GF-D8 (cell line): ENCODE measurements at regions not wholly inside any gene's neighbourhood (a gene's known extent, or its start where the extent isn't known, plus 50 kb on each side); places are given as distances from the start of the nearest gene placed in this dataset.

Experiments
- DNase-seq: peaks from one replicate; lab custom pipeline; 2025; lab: John Stamatoyannopoulos, UW

DNA sequence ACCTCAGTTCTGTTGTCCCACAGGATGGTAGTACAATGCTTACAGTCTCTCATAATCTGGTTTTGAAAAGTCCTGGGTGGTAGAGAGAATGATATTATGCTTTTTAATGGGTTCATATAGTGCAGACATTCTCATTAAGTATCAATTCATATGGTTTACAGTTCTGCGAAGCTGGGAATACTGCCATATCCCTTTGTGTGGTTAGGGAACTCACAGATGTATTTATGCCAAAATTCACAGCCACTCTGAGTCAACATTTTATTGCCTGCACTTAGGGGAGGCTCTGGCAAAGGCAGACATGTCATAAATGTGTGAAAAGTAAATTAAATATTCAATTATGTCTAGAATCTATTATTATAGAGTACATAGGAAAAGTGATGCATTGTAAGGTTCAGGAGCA, 808.2 kb downstream of the SUCLG1 start:
- no peak for DNase-seq

DNA sequence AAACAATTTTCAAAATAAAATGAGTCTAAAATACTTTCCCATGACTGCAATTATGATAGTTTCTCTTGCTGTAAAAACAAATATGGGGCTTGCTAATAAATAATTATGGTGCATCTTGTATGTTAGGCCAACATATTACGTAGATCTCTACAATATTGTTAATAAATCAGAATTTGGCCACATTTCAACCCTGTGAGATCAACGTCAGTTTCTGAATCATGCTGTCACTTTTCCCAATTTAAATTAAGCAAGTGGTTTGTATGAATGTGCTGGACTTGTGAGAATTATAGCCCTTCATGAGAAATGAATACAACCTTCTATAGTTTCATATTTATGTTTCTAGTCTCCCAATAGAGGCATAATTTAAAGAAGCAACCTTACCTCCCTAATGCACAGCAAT, 808.9 kb downstream of the SUCLG1 start:
- no peak for DNase-seq

DNA sequence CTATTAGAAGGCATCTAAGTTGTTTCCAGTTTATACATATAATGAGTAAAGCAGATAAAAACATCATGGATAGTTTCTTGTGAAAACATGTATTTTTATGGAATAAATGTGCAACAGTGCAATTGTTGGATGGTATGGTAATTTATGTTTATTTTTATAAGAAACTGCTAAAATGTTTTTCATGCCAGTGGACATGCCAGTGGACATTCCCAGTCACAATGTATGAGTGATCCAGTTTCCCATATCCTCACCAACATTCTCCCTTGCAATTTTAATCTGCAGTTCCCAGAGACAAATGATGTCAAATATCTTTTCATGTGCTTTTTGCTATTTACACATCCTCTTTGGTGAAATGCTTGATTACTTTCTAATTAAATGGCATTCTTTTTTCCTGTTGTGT, 818.6 kb downstream of the SUCLG1 start:
- no peak for DNase-seq

DNA sequence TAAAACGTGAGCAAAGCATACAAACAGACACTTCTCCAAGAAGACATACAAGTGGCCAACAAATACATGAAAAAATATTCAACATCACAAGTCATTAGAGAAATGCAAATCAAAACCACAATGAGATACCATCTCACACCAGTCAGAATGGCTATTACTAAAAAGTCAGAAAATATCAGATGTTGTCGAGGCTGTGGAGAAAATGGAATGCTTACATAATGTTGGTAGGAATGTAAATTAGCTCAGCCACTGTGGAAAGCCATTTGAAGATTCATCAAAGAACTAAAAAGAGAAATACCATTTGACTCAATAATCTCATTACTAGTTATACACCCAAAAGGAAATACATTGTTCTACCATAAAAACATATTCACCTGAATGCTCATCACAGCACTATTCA, 825.7 kb downstream of the SUCLG1 start:
- no peak for DNase-seq

DNA sequence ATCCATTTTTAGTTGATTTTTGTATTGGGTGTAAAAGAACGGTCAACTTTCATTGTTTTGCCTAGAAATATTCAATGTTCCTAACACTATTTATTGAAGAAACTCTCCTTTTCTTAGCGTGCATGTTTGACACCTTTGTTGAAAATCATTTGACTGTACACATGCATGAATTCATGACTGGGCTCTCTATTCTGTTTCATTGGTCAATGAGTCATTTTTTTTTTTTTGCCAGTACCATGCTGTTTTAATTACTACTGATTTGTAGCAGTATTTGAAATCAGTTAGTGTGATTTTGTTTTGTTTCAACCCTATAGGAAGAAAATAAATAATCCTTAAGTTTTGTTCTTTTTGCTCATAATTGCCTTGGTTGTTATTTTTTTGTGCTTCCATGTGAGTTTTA, 828.7 kb downstream of the SUCLG1 start:
- no peak for DNase-seq

DNA sequence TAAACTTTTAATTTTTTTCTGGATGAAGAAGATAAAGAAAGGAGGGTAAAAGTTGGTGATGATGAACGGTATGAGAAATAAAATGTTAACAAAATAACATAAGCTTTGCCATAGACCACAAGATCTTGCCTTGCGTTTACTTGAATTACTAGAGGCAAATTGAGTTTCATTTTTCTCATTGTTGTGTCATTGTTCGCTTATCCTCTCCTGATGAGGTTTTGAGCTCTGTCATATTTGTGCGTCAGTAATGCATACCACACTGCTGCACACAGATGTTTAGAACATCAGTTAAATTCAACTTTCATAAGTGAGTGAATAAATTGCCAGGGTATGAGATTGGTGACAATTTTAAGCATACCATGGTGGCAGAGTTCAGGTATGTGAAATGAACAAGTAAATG, 843.6 kb downstream of the SUCLG1 start:
- no peak for DNase-seq

DNA sequence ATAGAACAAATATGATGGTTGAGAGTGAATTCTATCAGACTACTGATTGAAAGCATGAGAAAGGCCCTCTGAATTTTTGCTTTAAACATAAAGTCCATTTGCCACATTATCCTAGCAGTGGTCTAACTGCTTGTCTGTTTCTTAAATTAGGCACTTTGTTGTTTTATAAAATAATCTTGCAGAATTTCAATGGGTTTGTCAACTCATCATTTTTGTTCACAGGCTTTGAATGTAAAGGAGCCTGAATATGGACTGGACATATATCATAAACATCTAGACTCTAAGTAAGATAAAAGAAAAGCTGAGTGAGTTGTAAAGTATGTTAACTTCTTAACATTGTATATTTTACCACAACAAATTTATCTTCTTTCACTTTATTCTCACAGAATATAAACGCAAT, 845.9 kb downstream of the SUCLG1 start:
- no peak for DNase-seq

DNA sequence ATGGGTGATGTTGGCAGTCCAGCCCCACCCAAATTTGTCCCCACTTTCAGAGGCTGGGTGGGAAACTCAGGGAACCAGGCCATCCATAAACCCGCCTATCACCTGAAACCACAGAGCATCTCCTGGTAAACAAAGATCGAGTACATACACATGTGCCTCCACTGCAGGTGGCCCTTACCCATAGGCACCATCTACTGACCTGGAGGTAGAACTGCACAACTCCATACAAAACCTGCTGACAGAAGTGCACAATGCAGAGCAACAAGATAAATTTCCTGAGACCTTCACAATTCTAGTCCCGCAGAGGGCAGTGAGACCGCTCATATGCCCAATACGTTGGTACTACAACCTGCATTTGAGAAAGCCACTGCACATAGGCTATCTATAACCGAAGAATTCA, 856.3 kb downstream of the SUCLG1 start:
- no peak for DNase-seq

DNA sequence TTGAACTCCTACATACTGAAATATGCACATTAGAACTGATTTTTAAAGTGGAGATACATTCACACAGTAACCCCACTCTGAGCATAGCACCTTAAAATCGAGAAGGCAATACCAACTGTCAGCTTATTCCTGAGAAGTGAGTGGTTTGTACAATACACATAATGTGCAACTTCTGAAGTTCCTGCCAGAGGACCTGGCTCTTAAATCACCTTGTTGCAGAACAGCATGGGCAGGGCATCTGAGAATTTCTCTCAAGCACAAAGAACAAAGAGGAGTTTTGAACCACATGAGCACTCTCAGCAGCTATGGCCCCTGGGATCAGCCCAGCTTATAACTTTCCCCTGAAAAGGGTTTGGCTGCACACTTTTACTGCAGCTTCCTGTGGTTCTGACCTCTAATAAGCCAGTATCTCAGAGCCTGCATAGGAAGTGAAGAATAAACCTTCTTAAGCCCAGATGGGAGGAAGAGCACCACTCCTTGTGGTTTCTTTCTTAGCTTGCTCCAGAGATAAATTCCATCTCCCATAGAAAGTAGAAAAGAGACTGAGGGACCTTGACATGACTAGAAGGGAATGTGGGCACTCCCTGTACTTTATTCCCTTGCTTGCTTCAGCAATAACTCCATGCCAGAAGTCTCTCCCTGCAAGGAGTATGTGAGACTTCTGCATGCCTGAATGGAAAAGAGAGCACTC, 862.3 kb downstream of the SUCLG1 start:
- no peak for DNase-seq

DNA sequence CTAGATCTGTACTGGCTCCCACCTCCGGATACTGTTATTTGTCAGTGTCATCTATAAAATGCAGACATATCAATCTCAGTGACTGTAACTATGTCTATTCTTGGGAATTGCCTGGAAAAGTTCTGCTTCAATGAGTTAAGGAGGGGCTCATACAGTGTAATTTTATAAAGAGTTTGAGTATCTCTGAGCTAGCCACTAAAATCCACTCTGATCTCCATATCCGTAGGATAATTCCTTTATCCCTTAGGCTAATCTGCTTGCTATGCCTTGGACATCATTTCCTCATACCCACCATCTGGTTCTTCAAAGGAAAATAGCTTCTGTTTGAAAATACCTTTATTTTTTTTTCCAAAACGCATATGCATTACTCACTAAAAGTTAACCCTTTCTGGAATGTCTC, 863.2 kb downstream of the SUCLG1 start:
- DNase-seq = no peak

DNA sequence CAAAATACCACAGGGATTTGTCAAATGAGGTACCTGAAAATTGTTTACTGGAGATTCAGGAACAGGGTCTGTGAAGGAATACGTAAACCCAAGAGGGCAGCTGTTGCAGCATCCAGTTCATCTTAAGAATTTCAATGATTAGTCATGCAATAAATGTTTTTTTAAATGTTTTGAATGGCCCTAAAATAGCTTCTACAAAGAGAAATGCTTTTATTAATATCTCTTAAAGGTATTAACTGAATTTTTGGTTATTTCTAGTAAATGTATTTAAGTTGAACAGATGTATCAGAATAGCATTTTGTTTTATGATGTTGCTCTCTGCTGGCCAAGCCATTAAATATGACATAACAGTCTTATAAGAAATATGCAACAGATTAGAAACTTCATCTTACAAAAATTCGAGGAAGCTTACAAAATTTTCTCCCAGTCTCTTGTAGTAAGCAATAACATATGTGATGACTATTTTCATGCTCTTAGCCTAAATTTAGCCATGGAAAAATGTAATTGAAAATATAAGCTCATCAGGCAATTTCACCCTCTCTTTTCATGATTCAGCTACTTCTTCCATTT, 863.9 kb downstream of the SUCLG1 start:
- DNase-seq = no peak

DNA sequence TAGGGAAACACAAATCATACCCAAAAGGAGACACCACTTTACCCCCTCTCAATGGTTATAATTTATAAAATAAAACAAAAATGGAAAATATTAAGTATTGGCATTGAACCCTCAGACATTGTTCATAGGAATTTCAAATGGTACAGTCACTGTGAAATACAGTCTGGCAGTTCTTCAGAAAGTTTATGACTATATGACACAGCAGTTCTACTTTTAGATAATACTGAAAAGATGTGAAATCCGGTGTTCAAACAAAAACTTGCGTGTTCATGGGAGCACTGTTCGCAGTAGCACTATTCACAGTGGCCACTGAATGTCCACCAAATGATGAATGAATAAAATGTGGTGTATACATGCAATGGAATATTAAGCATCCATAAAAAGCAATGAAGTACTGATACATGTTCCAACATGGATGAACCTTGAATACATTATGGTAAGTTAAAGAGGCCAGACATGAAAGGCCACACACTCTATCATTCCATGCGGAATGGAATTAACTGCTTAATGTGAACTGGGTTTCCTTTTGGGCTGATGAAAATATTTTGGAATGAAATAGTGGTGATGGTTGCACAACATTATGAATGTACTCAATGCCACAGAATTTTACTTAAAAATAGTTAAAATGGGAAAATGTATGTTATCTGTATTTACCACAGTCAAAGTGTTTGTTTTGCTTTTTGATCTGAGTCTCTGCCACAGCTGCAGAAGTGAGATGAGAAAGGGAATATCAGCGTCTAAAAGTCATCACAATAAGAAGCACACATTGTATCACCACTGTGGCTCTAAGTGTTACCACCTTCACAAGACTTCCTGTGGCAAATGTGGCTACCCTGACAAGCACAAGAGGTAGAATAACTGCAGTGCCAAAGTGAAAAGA, 864.6 kb downstream of the SUCLG1 start:
- no peak for DNase-seq

DNA sequence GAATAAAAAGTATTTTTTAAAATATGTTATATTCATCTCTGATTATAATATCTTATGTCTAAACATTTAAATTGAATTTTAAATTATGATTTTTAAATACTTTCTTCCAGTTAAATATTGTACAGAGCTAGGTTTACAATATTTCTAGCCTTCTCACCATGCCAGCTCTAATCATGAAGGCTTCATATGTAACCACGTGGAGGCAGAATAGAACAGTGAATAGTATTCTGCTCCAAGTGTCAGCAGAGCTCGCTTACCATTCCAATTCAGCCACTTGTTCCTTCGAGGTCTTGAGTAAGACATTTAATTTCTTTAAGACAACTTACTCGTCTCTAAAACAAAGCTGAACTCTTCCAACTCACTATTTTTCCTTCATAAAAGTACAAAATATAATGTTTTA, 871.8 kb downstream of the SUCLG1 start:
- no peak for DNase-seq

DNA sequence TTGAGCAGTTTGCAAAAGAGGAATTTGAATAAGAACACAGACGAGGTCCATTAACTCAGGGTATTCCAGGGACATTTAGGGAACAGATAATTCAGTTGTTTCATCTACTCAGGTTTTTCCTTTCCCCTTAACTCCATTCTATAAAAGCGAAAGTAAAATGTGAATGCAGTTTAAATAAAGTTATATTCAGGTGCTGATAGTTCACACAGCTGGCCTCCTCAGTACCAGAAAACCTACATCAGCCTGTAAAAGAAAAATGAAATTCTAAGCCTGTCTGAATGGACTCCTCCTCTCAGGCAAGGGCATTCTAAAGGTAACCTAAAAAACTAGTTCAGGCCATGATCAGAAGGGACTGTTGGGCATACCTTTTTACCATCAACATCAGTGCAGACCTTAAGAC, 873.8 kb downstream of the SUCLG1 start:
- no peak for DNase-seq

DNA sequence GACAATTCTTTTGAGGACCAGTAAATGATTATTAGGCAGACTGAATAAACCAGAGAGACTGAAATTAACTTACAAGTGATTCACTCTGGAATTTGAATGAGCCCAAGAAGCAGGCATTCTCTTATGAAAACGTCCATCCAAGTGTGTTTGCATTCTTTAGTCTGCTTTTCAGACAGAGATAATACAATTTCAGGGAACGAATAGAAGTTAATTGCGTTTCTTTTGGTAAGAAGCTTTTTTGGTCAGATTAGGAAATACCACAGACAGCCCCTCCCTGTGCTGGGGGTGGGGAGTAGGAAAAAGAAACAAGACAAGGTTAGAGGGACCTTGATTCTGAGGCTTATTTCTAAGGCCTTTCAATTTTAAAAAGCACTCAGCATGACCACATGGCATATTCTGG, 874.4 kb downstream of the SUCLG1 start:
- no peak for DNase-seq

DNA sequence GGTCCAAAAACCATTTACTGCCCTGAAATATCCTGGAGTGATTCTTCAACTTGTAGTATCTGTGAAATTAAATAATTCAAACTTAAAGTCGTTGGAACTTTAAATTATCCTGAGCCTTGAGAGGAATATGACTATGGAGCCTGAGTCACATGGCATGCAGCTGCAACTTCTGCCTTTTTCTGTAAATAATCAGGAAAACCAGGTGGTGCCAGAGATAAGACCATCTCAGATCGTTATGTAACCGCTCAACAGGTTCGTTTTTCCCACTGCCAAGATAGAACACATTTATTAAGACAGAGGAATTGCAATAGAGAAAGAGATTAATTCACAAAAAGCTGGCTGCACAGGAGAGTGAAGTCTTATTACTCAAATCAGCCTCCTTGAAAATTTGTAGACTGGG, 876.5 kb downstream of the SUCLG1 start:
- DNase-seq = no peak

DNA sequence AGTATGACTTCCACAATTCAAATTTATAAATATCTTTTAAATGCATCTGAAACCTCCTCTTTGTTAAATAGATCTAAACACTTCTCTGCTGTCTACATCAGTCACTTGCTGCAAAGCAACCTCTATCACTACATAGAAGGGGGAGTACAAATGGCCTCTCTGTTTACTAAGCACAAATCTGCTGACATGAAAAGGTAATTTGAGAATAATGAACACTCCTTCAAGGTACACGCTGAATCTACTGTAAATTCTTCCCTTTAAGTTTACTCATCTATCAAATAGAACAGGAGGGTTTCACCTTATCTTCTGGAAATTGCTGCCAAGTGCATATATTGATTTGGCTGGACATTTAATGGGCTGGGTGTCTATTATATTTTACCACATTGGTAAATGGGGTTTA, 879.6 kb downstream of the SUCLG1 start:
- DNase-seq = no peak

DNA sequence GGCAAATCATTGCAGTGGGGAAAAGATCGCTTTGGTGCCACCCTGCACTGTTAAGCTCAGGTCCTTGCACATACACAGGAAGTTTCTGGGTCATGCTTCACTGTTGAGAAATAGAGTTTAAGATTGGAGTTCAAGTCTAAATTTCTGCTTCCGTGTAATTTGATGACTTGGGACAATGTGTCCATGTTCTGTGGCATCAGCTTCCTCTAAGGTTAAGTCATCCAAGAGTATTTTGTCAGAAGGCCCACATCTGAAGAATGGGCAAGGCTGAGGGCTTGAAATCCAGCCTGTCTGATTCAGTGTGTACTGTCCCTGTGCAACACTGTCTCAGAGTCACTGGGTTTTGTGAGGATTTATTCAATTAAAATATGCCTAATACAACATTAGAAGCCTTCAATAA, 880.7 kb downstream of the SUCLG1 start:
- no peak for DNase-seq

DNA sequence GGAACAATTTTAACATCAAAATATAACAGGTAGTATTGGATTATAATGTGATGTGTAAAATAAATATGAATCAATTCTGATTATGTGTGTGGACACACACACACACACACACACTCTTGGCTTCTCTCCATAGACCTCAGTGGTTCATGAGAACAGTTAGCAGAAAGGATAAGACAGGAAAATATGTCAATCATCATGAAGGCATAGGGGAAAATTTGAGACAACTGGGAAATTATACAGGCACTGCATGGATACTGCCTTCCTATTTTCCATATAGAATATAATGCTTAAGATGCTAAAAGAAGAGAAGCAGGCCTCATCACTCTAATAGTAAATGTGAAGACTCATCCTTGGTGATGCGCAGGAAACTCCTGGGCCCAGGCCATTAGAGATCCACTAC, 884.5 kb downstream of the SUCLG1 start:
- no peak for DNase-seq

DNA sequence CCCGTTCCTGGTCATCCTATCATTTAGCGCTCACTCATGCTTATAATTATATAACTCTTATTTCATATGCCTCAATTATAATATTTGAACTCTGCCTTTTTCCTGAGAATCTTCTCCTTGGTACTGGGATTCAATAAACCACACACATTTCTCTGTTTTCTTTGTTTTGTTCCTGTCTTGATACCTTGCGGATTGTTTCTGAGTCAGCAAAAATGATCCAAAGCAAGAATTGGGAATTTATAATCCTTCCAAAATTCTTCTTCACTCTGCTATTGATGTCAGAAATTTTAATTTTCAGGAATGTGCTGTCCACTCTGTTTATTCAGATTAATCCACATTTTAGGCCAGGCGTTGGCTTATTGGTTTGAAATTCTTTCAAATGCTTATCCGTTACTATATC, 886.0 kb downstream of the SUCLG1 start:
- DNase-seq = no peak

DNA sequence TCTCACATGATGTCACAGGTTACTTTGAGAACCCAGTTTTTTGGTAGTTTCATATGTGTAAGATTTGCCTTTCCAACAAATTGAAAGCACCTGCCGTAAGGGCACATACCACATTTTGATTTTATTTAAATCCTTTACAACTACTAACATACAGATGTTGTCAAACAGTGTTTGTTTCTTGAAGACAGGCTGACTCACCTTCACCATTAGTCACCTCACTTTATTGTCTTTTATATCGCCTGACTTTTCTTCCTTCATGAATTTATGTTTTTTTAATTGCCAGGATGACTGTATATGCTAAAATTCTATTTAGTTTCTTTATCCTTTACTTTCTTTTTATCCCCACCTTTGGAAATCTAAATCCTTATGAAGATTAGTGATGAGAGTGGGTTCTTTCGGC, 886.7 kb downstream of the SUCLG1 start:
- no peak for DNase-seq

DNA sequence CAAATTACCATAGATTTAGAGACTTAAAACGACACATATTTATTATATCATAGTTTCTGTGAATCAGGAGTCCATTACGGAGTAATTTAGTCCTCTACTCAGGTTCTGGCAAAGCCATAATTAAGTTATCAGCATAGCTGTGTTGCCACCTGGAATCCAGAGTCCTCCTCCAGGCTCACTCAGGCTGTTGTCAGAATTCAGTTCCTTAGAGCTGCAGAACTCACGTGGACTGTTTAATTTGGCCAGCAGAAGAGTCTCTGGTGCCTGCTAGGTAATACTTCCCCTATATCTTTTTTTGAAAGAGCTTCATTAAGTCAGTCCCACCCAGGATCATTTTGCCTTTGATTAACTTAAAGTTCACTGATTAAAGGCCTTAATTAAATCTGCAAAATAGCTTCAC, 891.5 kb downstream of the SUCLG1 start:
- DNase-seq = no peak

DNA sequence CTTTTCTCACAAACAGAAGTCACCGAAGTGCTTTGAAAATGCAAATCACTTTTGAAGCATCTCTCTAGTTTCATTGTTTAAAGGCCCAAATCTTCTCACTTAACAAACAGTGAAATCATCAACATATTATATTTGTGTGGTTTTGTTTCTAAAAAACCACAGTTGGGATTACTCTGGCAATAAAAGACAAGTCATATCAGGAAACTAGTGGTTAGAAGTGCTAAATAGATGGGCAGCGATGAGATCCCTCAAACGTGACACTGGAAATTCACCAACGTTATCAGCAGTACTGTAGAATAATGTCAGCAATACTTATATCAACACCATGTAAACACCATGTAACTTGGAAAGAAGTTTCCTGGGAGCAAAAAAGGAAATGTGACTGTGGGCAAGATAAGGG, 893.5 kb downstream of the SUCLG1 start:
- no peak for DNase-seq
